Erythroblast (primary cell): ENCODE measurements at regions not wholly inside any gene's neighbourhood (a gene's known extent, or its start where the extent isn't known, plus 50 kb on each side); places are given as distances from the start of the nearest gene placed in this dataset.
A peak's percentile ranks its signal among the peaks of the same experiment; 100 is the strongest.

Experiments used
- DNase-seq, 2 experiments: peaks; one replicate each; lab custom pipeline; 2025; lab: John Stamatoyannopoulos, UW
- GATA1 ChIP-seq: IDR thresholded peaks from 2 replicates; pipeline ENCODE4 v1.6.1; 2011; ENCODE audit warnings: low read depth, mild to moderate bottlenecking, control low read depth, low read length, moderate library complexity
- POLR2A ChIP-seq: IDR thresholded peaks from 2 replicates; pipeline ENCODE4 v1.6.1; 2011; ENCODE audit warnings: mild to moderate bottlenecking, low read length

DNA sequence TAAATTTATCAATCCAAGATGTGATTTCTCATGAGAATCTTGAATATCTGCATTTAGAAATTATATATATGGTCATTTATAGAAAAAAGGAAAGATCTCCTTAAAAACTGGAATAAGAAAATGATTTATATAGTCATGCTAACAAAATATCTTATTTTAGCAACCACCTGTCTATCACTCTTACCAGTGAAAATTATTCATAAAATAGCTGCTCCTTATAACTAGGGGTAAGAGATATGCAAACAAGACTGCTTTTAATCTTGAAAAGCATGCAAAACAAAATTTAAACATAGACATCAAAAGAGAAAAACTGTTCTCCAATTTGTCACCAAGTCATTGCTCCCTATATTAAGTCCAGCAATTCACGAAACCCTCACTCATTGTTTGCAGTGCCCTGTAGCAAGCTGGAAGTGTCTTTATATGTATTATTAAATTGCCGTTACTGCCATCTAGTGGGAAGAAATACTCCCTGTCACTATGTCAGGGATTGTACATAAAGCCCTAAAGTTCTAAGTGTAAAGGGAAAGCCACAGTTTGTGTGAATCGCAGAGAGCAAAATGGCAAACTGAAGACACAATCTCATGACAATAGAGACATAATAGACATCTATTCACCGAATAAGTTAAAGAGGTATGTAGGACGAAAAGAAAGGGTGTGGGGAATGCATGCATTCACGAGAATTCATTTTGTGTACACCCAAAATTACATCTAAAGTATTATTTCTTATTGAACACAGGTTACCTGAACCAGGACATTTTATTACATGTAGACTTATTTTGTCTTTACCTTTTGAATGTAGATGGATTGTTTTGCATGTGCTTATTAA lies 600.5 kb downstream of the USP25 start:
- TF ChIP-seq POLR2A = no peak
- no peak for TF ChIP-seq GATA1
- DNase-seq = peak; percentile 62 to 72

- TF ChIP-seq GATA1 (no peak), POLR2A (no peak)
Observed at GRCh38 chr21:16330908-16331268, 601.1 kb downstream of the USP25 start.

DNA sequence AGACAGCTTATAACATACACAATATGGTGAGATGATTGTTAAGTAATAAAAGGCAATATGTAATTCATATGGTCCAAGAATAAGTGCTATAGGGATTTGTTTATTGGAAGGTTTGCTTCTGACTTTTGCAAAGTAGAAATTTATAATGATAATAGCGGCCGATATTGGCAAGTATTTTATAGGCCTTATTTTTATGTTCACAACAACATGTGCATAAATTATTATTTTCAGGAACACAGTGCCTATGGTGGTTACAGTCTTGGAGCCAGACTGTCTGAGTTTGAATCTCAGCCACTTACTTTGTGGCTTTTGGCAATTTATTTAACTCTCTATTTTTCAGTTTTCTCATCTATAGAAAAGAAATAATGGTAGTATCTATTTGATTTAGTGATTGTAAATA lies 607.5 kb downstream of the USP25 start:
- no peak for DNase-seq
- TF ChIP-seq GATA1 (no peak), POLR2A (no peak)

More at GRCh38 chr21:16330908-16331268, 601.1 kb downstream of the USP25 start:
- DNase-seq = no peak

GRCh38 chr21:16342932-16343331 lies 613.1 kb downstream of the USP25 start:
- TF ChIP-seq GATA1 (no peak), POLR2A (no peak)
- DNase-seq = no peak

DNA sequence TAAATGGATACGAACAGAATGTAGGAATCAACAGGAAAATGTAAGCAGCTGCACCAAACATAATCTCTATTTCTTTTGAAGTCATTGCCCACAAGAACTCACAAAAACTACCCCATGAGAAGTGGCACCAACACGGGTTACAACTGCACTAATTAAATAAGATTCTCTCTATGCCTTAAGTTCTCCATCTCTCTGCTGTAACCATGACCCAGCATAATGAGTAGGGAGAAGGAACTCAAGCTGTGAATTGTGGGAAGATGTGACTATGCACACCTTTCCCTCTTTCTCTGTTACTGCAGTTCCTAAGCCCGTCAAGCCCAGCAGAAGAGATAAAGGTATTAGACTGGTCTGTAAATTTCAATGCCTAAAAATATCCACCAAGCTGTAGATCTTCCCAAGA lies 614.0 kb downstream of the USP25 start:
- no peak for DNase-seq
- no peak for TF ChIP-seq GATA1
- TF ChIP-seq POLR2A = no peak

DNA sequence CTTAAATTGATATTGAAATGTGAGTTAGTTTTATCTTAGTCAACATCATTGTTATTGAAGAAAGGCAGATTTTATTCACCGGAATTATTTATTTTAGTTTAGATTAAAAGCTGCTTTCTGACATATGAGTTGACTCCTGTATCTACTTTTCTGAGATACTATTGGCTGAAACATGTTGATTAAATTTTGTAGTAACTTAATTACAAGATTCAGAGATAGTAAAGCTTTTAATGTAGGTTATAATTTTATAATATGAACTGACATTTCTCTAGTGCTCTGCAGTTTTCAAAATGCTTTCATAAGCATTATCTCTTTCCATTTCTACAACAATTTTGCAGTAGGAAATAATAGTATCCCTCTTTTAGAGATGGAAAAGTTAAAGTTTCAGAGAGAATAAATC lies 616.0 kb downstream of the USP25 start:
- no peak for TF ChIP-seq GATA1
- no peak for TF ChIP-seq POLR2A
- DNase-seq = no peak

- TF ChIP-seq POLR2A (no peak), GATA1 (no peak)
- DNase-seq = no peak
Observed at GRCh38 chr21:16347223-16347622, 617.4 kb downstream of the USP25 start.

- TF ChIP-seq GATA1 (no peak), POLR2A (no peak)
- DNase-seq = no peak
Observed at GRCh38 chr21:16353764-16354163, 624.0 kb downstream of the USP25 start.

DNA sequence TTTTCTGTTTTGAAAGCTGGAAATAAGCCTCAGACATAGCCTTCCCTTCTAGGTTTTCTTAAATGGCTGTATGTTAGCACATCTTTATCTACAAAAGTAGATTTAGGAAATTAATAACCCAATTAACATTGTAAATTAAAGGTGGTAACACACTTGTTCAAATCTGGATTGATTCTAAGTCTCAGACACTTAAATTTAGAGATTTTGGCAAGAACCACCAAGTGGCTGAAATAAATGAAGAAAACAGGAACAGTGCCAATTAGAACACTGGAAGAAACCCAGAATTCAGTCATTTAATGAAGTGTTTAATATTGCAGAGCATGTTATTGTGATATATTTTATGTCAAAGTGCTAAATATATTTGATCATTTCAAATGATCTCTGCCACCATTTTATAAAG lies 628.2 kb downstream of the USP25 start:
- no peak for DNase-seq
- TF ChIP-seq POLR2A (no peak), GATA1 (no peak)

GRCh38 chr21:16358784-16359183 lies 629.0 kb downstream of the USP25 start:
- TF ChIP-seq GATA1 (no peak), POLR2A (no peak)
- no peak for DNase-seq

DNA sequence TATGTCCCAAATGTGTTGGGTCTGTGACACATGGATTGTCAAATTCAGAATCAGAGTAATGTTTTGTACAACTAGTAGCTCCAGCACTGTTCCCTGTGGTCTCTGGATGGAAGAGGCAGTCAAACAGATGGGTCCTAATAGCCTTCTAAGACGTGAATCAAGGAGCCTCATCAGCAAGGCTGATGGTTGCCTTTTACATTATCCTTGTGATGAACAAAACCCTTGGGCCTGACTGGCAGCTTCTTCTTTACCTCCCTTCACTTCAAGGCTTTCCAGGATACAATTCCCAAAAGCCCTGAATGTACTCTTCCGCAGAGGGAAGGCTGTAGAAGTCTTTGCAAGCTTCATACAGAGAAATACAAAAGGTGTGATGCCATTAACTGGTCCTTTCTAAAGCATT lies 633.3 kb downstream of the USP25 start:
- TF ChIP-seq GATA1 (no peak), POLR2A (no peak)
- no peak for DNase-seq

DNA sequence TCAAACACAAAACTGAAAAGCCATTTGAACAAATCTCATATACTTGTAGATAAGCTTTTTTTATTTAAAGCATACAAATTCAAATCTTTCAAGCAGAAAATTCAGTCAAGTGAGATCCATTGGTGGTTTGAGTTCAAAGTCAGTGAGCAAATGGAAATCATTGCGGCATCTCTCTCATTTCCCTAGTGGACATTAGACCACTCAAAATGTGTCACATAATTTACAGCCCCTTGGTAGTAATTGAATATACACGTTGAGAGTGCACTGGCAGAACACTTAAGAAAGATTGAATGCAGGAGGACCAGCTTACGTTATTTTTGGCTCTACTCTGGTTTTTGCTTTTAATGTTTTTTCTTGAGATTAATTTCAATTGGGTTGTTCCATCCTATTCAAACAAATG lies 633.7 kb downstream of the USP25 start:
- no peak for DNase-seq
- no peak for TF ChIP-seq GATA1
- TF ChIP-seq POLR2A = no peak

DNA sequence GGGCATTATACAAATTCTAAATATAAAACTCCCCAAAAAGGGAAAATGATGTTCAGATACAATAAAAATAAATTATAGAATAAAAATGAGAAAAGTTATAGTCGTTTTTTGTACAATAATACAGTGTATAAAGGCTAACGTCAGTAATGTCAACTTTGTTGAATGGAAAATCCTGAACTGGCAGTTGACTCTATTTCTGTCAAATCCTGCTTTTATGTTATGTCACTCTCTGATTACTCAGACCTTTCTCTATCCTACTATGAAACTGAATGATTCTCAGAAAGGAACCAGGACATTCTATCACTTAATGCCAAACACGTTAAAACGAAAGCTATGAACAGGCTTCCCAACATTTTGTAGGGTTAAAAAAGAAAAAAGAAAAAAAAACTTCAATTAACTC lies 636.4 kb downstream of the USP25 start:
- no peak for DNase-seq
- no peak for TF ChIP-seq GATA1
- no peak for TF ChIP-seq POLR2A

DNA sequence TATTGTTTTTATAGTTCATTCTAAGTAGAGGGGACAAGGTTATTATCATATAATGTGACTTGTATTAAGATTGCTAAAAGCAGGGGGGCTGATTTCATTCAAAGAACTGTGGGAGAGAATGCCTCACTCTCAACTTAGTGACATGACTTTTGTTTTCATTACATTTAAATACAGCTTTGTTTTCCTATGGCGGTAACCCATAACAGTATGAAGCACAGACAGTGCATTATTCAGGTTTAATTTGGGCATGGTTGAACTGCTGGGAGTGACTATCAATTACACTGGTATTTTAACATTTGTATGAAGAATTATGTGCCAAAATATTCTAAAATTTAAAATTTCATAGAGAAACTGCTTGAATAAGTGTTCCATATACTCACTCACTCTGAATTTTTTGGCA lies 637.3 kb downstream of the USP25 start:
- no peak for TF ChIP-seq POLR2A
- no peak for TF ChIP-seq GATA1
- no peak for DNase-seq

DNA sequence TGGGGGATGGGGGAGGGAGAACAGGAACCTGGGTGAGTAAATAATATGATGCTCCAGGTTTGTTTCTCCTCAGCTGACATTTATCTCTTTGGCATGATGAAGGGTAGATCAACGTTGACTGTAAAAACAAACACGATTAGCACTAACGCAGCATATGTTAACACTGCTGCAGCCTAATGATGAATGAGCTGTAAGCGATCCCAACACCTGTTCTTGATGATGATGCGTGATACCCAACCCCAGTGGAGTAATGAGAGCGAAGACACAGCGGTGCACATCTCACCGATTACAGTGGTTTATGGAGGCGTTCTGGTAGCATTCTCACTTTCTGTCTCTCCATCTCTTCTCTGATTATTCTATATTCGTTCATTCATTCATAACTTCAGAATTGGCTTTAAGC lies 640.4 kb downstream of the USP25 start:
- DNase-seq = no peak
- TF ChIP-seq POLR2A = no peak
- no peak for TF ChIP-seq GATA1

DNA sequence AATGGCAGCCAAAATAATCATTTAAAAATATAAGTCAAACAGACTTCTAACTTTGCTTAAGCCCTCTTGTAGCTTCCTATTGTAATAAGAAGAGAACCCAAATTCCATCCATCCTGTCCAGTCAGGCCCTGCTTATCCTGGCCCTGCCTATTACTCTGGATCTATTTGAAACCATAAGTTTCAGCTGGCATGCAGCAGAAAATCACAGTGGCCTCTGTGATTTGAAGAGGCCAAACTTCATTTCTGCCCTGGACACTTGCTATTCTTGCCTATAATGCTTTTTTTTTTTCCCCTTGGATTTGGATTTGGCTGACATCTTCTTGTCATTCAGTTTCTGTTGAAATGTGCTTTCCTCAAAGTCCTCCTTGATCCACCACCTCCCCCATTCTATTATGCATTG lies 642.8 kb downstream of the USP25 start:
- DNase-seq = no peak
- no peak for TF ChIP-seq GATA1
- no peak for TF ChIP-seq POLR2A
